Left hindlimb (tissue), 1 donor: ENCODE measurements at regions not wholly inside any gene's neighbourhood (a gene's known extent, or its start where the extent isn't known, plus 50 kb on each side); places are given as distances from the start of the nearest gene placed in this dataset.

Experiments
- DNase-seq: peaks from one replicate; pipeline ENCODE4 v3.0.0-alpha.2; 2018

DNA sequence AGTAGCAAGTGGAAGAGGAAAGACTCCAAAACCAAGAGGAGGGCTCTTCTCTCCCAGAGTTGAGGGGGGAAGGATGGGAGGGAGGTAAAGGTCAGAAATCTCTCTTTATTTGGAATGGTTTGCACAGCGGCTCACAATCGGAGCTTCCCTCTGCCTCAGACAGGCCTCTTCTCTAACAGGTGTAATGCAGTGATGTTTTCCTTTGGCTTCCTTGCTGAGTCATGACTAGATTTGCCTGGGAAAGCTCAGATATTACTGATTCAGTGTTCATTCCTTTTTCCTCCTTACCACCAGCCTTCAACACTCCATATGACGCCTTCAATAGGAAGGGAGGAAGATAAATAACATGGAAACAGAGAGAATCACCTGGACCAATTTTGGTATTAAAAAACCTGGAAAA, 136.6 kb downstream of the RNF152 start:
- no peak for DNase-seq

DNA sequence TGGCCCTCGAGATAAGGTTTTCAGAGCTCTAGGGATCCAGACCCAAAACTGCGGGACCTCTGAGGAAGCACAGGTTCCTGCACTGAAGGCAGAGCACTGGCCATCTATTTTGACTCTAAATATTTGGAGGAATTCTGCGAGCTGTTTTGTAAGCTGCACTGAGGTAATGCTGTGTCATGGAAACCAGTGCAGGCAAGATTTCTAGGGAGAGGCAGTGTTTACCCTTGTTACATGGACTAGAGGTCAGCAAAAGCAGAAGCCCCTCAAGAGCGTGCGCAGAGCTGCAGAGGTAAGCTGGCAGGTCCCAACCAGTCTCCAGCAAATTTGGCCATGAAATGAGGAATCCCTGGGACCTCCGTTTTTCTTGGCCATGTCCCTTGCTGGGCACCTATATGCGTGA, 137.3 kb downstream of the RNF152 start:
- no peak for DNase-seq

DNA sequence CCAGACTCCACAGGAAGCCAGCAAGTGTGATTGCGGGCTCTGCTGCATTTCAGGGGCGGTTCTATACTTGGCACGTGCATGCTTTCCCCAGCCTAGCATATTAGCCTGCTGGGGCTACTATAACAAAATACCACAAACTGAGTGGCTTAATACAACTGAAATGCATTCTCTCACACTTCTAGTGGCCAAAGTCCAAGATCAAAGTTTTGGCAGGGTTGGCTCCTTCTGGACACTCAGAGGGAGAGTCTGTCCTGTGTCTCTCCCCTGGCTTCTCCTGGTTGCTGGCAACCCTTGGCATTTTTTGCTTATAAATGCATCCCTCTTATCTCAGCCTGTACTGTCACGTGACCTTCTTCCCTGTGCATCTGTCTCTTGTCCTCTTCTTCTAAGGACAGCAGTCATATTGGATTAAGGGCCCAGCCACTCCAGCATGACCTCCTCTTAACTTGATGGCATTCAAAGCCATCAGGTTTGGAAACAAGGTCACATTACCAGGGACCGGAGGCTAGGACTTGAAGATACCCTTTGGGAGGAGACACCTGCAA, 138.7 kb downstream of the RNF152 start:
- DNase-seq, result no peak

DNA sequence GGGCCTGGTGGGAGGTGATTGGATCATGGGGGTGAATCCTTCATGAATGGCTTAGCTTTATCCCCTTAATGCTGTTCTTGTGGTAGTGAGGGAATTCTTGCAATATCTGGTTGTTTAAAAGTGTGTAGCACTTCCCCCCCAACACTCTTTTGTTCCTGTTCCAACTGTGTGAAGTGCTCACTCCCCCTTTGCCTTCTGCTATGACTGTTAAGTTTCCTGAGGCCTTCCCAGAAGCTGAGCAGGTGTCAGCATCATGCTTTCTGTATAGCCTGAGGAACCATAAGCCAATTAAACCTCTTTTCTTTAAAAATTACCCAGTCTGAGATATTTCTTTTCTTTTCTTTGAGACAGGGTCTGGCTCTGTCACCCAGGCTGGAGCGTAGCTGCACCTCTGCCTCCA, 139.4 kb downstream of the RNF152 start:
- DNase-seq, result no peak

DNA sequence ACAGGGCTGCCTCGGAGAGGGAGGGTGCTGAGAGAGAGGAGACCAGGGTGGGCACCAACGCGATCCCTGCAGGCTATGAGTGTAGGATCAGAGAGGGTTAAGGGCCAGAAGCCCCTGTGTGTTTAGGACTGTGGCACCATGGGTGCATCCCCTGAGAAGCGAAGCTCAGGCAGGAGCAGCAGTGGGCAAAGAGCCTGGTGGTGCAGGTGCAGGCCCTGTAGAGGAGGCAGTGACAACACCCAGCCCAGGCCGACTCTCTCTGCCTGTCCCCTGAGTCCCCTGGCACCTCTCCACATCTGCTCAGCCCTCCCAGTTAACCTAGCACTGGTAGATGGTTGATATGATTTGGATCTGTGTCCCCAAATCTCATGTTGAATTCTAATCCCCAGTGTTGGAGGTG, 139.8 kb downstream of the RNF152 start:
- DNase-seq, result no peak

DNA sequence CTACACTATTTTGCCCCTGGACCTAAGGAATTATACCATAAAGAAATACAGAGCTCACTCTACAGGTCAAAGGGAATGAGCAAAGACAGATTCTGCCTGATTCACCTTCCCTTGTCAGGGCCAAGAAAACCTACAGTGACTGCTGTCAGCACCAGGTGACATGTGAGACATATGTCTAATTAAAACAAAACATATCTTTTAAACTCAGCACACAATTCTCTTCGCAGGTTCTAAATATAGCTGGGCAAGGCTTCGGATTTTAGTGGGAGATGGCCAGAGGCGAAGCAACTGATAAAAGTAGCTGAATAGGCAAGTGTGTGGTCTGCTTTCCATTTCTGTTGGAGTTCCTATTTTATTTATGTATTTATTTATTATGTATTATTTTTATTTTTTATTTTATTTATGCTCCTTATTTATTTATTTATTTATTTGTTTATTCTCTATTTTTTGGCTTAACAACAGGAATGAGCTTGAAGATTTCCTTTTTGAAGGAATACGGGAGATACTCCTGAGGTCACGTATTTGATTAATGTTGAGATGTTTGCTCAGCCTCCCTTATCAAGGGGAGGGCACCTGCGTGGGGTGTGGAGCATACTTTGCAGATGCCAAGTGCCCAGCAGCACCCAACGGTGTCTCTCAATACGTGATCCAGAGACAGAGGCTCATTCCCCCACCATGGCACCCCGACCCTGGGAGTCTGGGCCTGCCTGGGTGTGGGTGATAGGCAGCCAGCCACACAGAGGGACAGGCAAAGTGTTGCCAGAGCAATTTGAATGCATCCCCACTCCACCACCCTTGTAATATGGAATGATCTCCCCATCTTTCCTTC, 141.8 kb downstream of the RNF152 start:
- DNase-seq, result no peak

DNA sequence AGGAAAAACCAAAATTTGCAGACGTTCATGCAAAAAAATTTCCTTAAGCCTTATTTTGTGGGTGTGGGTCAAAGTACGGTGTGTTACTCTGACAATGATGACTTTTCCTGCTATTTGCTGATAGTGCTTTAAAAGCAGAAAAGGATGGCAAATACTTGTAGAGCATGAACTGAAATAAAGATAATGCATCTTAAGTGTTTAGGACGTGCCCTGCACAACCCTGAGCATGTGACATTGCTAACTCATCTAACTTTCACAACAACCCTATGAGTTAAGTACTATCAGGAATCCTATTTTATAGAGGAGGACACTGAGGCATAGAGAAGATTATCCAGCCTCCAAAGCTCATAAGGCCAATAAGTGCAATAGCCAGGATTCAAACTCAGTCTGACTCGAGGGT, 143.3 kb downstream of the RNF152 start:
- no peak for DNase-seq

DNA sequence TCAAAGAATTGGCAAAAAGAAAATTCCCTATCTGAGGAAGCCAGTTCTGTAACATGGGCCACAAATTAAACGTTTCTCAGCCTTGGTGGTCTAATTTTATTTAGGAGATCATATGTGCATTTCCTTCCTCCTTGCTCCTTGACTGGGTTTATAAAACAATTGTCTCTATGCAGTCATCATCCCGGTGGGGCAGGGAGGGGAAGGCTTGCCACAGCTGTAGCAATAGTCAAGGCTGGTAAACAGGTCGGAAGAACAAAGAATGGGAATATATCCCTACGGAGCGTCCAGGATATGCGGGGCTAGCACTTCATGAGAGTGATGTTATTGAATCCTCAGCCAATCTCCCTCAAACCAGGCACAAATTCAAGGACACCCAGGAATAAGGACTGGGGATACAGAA, 143.8 kb downstream of the RNF152 start:
- no peak for DNase-seq

DNA sequence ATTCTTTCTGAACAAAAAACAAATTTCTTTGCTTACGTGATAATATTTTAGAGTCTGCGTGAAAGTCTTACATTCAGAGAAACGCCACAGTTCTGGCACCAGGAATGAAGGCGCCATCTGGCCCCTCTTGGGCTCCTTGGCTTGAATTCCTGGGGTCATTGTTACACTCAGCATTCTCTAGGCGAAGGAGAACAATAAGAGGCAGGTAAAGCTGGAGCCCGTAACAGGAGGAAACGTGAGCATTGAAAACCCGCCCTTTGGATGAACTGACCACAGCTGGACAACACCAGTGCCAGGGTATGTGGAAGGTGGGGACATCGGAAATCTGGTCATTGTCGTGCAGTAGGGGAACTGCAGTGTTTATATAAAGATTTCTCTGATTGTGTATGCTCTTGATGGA, 144.8 kb downstream of the RNF152 start:
- DNase-seq, result no peak

DNA sequence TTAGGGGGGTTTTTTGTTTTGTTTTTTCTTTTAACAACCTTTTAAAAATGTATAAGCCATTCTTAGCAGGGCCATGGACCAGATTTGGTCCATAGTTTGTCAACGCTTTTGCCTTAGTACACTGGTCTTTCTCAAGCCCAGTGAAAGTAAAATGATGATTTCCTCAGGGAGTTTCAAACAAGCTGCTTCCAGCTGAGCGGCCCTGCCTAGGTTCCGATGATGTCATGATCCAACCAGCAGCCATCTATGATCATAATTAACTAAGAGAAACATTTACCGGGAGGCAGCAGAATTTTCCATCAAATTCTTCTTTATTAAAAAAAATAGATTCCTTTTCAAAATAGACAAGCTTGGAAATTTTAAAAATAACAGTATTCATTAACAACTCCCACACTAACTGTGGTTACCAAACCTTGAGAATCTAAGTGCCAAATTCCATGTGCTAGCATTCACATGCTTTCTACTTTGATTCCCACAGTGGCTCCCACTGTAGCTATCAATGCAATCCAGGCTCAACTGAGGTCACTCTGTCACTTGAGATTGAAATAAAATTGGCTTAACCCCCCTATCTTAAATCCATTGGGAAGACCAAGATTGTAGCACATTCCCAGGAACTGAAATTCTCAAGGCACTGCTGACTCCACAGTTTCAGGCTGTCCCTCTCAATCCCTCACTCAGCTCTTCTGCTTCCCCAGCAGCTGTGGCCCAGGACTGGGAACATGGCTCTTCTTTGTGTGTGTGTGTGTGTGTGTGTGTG, 148.9 kb downstream of the RNF152 start:
- DNase-seq, result no peak

DNA sequence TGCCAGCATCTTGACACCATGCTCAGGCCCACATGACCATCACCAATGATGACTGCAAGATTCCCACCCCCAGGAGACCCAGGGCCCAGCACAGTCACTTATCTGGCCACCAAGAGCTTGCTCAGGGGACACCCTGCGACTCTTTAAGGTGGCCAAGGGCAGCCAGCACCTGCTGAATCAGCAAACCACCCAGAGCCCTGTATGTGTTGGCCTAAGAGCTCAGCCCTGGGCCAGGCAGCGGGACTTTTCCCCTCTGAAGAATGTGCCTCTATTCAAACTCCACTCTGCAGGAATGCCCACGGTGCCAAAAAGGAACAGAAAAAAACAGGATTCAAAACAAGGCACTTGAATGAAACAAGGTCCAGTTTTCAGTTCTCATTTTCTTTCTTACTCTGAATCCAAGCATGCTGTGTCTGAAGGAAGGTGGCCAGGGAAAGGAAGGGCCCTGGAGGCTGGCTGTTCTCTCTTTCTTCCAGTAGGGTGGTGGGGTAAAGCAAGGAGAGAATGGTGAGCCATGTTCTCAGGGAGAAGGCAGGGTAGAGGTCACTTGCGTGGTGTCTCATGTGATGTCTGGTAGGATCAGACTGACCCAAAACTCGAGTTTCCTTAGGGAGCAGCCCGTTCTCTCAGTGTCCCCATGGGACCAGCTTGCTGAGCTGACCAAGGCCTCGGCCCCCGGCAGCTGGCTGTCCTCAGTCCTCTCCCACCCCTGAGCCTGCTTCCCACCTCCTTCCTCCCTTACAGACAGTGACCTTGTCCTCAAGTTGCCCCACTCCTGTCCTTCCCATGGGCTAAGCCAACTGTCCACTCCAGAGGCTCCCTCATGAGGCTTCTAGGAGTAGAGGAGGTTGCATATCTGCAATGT, 150.0 kb downstream of the RNF152 start:
- DNase-seq, result no peak

DNA sequence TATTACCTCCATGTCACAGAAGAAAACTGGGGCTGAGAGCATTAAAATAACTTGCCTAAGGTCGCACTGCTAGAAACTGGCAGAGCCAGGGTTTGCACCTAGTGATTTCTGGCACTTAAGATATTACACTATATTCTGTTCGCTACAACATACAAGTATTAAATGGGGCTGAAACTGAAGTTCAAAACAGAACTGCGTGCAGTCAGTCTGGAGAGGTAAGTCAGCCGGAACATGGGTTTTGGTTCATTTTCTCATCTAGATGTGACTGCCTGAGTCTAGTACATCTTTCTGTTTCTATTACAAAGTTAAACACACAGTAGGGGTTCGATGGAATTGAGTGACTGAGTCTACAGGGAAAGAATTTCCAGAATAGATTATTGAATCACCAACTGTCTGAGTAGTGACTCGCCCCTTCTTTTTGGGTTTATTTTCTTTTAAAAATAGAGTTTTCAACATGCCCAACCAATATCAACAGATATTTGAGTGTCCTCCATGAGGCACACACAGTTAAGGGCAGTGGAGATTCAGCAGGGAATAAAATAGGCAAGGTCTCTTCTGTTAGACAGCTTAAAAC, 150.8 kb downstream of the RNF152 start:
- DNase-seq, result no peak

DNA sequence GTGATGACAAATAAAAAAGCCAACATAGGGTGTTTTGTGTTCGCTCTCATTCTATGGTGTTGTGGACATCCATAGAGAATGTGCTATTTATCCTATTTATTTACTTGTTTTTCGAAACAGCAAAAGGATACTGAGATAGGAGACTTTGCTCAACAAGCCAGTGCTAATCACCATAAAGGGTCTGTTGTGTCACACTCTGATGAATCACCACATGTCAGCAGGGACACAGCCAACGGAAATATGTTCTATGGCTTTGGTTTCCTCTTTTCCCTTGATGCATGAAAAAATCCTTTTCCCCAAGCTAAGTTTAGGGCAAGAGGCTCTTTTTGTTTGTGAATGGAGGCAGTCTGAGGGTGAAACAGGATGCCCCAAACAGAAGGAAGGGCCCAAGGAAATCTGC, 154.3 kb downstream of the RNF152 start:
- DNase-seq, result no peak

DNA sequence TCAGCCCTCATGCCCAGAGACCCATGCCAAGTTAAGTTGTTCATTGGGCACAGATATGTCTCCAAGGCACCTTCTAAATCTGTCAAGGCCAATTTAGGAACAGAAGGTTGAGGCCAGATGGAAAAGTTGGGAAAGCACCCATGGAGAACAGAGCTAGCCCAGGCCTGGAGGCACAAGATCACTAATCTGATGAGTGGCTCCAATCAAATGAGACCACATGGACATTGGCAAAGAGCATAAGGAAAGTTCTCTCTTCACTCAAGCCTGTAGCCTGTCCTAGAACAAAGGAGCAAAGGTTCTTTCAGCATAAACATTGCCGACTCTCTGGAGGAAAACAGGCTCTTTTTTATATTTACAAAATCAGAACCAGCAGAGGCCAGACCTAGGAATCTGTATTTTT, 154.8 kb downstream of the RNF152 start:
- DNase-seq, result no peak

DNA sequence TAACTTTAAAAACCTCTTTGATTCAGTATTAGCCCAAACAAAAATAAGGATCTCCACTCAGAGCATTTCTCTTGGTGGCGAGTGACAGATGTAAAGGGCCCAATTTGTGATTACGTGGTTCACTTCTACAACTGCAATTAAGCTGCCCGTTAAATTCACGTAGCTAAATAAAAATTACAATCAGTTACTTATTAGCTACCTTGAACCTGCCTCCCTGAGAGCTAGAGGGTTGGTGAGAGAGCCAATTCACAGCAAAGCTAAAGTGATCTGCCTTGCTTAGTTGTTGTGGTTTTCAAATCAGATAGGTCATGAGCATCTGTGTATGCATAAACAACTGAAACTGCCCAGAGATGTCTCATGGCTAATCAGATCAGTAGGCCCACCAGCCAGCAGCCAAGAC, 156.7 kb downstream of the RNF152 start:
- DNase-seq, result no peak

DNA sequence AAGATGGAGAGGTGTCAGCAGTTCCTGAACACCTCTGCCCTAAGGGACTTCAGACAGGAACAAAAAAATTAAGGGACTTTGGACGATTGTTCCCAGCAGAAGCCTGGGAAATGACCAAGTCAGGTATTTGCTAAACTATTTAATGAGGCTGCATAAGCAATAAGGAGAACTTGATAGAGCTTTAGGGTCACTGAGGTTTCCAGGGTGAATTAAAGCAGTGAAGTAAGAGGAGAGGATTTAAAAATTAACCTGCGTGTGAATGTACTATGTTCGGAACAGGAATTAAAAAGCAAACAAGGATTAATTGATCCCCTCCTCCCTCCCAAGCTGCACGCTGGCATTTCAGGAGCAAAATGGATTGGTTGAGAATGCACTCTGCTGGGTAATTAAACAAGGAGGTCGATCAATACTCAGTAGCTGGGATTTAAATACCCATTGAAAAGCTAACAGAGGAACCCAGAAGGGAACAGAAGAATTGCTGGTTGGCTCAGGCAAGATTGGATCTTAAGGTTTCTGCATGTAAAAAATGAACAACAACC, 157.2 kb downstream of the RNF152 start:
- no peak for DNase-seq

DNA sequence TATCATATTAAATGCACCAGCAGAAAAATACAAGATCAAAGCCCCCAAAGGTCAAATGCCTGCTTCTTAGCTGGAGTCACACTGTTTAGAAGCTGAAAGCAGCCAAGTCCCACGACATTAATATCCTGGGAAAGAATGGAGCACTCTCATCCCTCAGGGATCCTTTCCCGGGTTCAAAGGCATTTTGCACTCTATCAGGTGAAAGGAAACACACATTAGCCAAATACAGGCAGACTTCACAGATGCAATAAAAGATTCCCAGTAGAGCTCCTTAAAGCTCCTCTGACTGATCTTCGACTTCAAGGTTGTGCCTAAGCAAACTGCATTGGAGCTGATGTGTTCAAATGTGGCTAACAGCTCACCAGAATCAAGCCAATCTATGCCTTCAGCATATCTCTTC, 158.4 kb downstream of the RNF152 start:
- DNase-seq, result no peak

DNA sequence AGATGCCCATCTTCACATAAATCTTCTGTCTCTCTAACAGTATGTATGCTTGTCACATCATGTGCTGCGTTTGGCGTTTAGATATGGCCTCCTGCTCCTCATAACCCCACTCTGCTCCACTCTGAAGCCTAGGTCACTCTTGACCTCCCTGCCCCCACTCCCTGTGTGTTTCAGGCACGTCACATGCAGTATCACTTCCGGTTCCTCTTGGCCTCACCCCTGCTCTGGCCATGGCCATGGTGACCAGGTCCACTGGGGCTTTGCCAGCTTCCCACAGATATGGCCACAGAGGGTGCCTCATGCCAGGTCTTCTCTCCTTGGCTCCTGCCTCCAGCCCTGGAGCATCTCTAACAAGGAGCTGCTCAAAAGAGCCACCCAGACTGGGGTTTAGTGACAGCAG, 160.0 kb downstream of the RNF152 start:
- no peak for DNase-seq

DNA sequence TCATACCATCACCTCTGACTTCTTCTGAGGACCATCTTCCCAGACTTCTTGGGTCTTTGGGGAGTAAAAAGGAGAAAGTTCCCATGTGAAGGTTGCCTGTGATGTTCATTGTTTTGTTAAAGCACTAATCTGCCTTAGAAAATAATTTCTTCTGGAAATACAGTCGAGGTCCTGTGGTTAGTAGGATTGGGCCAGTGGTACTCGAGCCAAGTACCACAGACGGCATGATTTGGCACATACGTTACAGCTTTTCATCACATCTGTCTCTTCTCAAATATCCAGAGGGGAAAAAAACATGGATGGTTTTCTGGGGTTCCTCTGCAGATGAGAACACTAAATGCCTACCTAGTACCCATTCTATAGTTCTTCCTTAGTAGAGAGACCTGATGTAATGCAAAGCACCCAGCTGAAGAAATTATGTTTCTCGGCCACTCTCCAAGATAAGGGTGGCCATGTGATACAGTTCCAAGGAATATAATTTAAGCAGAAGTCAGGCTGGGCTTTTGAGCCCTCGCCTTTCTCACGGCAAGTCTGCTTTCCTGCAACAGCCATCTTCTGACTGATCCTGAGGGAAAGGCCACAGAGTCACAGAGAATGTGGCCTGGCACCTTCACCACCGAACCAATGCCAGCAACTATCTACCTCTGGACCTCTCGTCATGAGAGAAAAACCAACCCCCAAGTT, 161.0 kb downstream of the RNF152 start:
- no peak for DNase-seq

DNA sequence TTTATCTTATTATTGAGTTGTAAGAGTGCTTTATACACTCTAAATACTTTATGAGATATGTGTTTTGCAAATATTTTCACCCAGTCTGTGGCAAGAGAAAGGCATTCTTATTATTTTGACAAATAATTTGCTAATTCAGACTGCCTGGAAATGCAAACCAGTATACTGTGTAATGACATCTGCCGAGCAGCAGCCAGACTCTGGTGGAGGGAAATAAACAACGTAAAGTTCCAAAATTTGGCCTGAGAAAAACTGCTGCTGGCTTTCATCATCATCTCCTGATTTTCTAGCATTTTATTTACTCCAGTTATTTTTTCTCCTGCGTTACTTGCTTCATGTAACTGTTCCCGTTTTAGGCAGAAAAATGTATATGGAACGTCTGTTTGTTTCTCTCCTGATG, 161.6 kb downstream of the RNF152 start:
- DNase-seq, result no peak

DNA sequence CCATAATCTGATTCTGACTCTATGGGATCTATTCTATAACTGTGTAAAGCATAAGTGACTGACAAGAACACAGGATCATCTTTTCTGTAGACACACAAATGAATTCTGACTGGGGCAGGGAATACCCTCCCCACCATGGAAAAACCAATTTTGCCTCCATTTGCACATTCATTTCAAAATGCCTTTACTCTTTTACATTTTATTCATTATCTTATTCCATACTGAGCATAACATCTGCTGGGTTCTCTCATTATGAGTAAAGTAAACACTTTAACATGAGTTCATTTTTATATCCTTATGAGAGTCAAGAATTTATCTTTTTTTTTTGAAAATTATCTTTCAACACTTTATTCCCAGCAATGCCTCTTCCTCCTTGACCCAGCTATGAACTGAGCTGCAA, 163.5 kb downstream of the RNF152 start:
- no peak for DNase-seq
